ENCODE measurements at regions not wholly inside any gene's neighbourhood (a gene's known extent, or its start where the extent isn't known, plus 50 kb on each side); places are given as distances from the start of the nearest gene placed in this dataset.
"Not testable (repeated sequence)": the region's sequence is repeated elsewhere in the genome, so short reads cannot be mapped to it uniquely, and the experiment has no call there.

GRCh38 chr5:106085556-106085955 lies 1585.2 kb downstream of the EFNA5 start:
- H3K27ac ChIP-seq = no peak overlapping the region

GRCh38 chr5:106085136-106085535 lies 1585.6 kb downstream of the EFNA5 start:
- H3K27ac ChIP-seq = no peak overlapping the region
- TF ChIP-seq, protein P1, sequence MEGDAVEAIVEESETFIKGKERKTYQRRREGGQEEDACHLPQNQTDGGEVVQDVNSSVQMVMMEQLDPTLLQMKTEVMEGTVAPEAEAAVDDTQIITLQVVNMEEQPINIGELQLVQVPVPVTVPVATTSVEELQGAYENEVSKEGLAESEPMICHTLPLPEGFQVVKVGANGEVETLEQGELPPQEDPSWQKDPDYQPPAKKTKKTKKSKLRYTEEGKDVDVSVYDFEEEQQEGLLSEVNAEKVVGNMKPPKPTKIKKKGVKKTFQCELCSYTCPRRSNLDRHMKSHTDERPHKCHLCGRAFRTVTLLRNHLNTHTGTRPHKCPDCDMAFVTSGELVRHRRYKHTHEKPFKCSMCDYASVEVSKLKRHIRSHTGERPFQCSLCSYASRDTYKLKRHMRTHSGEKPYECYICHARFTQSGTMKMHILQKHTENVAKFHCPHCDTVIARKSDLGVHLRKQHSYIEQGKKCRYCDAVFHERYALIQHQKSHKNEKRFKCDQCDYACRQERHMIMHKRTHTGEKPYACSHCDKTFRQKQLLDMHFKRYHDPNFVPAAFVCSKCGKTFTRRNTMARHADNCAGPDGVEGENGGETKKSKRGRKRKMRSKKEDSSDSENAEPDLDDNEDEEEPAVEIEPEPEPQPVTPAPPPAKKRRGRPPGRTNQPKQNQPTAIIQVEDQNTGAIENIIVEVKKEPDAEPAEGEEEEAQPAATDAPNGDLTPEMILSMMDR (conservative IDR thresholded peaks at IDR 0.05) = no peak

More at GRCh38 chr5:106085556-106085955, 1585.2 kb downstream of the EFNA5 start:
- TF ChIP-seq, protein P1 (conservative IDR thresholded peaks at IDR 0.05) = no peak

- H3K27ac ChIP-seq = no peak overlapping the region
- TF ChIP-seq, protein P1 (conservative IDR thresholded peaks at IDR 0.05) = no peak
Measured at GRCh38 chr5:106080535-106080934, 1590.2 kb downstream of the EFNA5 start.

DNA sequence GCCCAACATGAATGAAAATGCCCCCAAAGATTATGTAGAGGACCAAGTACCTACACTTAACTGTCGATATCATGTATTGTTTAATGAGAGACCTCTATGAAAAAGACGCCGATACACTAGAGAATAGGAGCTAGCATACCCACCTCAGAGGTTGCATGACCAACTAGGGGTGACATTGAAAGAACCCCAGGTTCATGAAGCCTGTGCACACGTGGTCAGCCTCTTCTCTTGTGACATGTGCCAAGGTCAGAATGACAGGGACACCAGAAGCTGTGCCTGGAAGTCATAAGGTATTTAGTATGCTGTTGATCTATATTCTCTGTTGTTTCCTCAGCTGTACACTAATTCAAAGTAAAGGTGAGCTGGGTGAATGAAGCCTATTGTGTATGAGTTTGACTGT lies 1594.1 kb downstream of the EFNA5 start:
- no peak overlapping the region for H3K27ac ChIP-seq
- TF ChIP-seq, protein P1 (conservative IDR thresholded peaks at IDR 0.05) = no peak

DNA sequence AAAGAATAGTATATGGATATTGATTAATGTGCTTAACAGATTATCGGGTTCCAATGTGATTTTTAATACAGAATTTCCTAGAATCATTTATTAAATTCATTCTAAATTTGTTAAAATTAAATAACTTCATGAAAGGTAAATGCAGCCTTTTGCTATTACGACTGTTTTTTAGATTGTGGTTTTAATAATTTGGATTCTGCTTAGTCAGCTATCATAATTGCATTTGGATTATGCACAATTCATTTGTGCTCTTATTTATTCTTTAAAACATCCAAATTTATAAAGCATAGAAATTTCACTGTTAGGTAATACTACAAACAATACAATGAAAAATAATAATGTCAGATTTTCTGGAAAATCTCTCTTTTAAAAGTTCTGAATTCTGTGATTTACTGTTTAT lies 1598.5 kb downstream of the EFNA5 start:
- no peak overlapping the region for H3K27ac ChIP-seq
- TF ChIP-seq, protein P1 (conservative IDR thresholded peaks at IDR 0.05) = no peak

- TF ChIP-seq, protein P1 (conservative IDR thresholded peaks at IDR 0.05) = no peak
- H3K27ac ChIP-seq = no peak overlapping the region
Measured at GRCh38 chr5:106047341-106047740, 1623.4 kb downstream of the EFNA5 start.

GRCh38 chr5:106032069-106032468 lies 1638.7 kb downstream of the EFNA5 start:
- not testable (repeated sequence) for H3K27ac ChIP-seq

DNA sequence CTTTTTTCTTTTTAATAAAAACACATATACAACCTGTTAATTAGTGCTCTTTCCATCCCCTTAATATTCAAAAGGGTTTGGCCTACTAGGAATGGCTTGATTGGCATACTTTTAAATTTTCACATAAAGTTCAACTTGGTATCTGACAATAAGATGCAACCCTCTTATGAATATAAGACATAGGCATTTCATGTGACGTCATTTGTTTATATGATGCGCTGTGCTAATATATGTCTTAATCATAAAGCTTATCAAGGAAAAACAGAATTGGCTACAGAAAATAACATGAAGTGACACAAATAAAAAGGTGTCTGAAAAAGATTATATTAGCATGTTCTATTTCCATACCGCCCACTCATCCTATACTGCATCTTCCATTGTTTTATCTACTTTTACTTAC lies 1642.4 kb downstream of the EFNA5 start:
- H3K27ac ChIP-seq = no peak overlapping the region
- TF ChIP-seq, protein P1 (conservative IDR thresholded peaks at IDR 0.05) = no peak

All from VCaP (cell line).